Renal cortex interstitium (tissue), 11 donors: ENCODE measurements at regions not wholly inside any gene's neighbourhood (a gene's known extent, or its start where the extent isn't known, plus 50 kb on each side); places are given as distances from the start of the nearest gene placed in this dataset.

Experiments used
- DNase-seq, 11 donors: peaks; one replicate each; pipeline ENCODE4 v3.0.0-alpha.2; 2013; ENCODE audit warnings: low read depth in 9 of 11, low spot score in 4 of 11; ENCODE audit errors: extremely low read depth in 1 of 11

- DNase-seq, result no peak
Observed at GRCh38 chr11:45560155-45560912, 105.1 kb downstream of the CHST1 start.

- DNase-seq, result no peak
Observed at GRCh38 chr11:45556851-45557707, 108.3 kb downstream of the CHST1 start.

GRCh38 chr11:45554230-45554967, 111.0 kb downstream of the CHST1 start:
- DNase-seq, result no peak

- no peak for DNase-seq
Observed at GRCh38 chr11:45553383-45553936, 112.0 kb downstream of the CHST1 start.

GRCh38 chr11:45551191-45551713, 114.2 kb downstream of the CHST1 start:
- DNase-seq, result no peak

- DNase-seq, result no peak
Observed at GRCh38 chr11:45549257-45549656, 116.2 kb downstream of the CHST1 start.

GRCh38 chr11:45546366-45546765, 119.1 kb downstream of the CHST1 start:
- no peak for DNase-seq

- DNase-seq, result no peak
Observed at GRCh38 chr11:45544826-45545225, 120.6 kb downstream of the CHST1 start.

- DNase-seq, result peak in 2 of 11 donors; percentile 20 to 21
Observed at GRCh38 chr11:45543808-45544422, 121.5 kb downstream of the CHST1 start.

GRCh38 chr11:45543081-45543480, 122.3 kb downstream of the CHST1 start:
- no peak for DNase-seq

GRCh38 chr11:45541693-45542434, 123.6 kb downstream of the CHST1 start:
- no peak for DNase-seq

GRCh38 chr11:45538939-45539338, 126.5 kb downstream of the CHST1 start:
- DNase-seq, result no peak

- no peak for DNase-seq
Observed at GRCh38 chr11:45538363-45538762, 127.1 kb downstream of the CHST1 start.

- no peak for DNase-seq
Observed at GRCh38 chr11:45537614-45538013, 127.8 kb downstream of the CHST1 start.

- no peak for DNase-seq
Observed at GRCh38 chr11:45535033-45535432, 130.4 kb downstream of the CHST1 start.

GRCh38 chr11:45534132-45534531, 131.3 kb downstream of the CHST1 start:
- no peak for DNase-seq

GRCh38 chr11:45532546-45532945, 132.9 kb downstream of the CHST1 start:
- no peak for DNase-seq

- DNase-seq, result no peak
Observed at GRCh38 chr11:45530776-45531175, 134.6 kb downstream of the CHST1 start.
